WERI-Rb-1 (cell line): ENCODE measurements at regions not wholly inside any gene's neighbourhood (a gene's known extent, or its start where the extent isn't known, plus 50 kb on each side); places are given as distances from the start of the nearest gene placed in this dataset.
A peak's percentile ranks its signal among the peaks of the same experiment; 100 is the strongest.
"Not testable (repeated sequence)": the region's sequence is repeated elsewhere in the genome, so short reads cannot be mapped to it uniquely, and the experiment has no call there.

Source experiments
- DNase-seq: peaks from one replicate; pipeline ENCODE4 v3.0.0-alpha.2; 2020
- H3K27ac ChIP-seq: fragments of 250-450 bp; sonication (Bioruptor Pico); 2 replicates; pipeline ENCODE4 v1.5.1; 2020; ENCODE audit warnings: mild to moderate bottlenecking, moderate library complexity
- H3K27me3 ChIP-seq: fragments of 250-450 bp; sonication (Bioruptor Pico); 2 replicates; pipeline ENCODE4 v1.5.1; 2021; ENCODE audit warnings: mild to moderate bottlenecking, low read depth, moderate library complexity; ENCODE audit not compliant: insufficient read depth, severe bottlenecking
- H3K36me3 ChIP-seq: fragments of 250-450 bp; sonication (Bioruptor Pico); 2 replicates; pipeline ENCODE4 v1.5.1; 2020; ENCODE audit warnings: mild to moderate bottlenecking, moderate library complexity
- H3K4me3 ChIP-seq: 2 replicates; pipeline ENCODE4 v1.5.1; 2011; ENCODE audit warnings: low read depth, mild to moderate bottlenecking, control low read depth, low read length
- H3K9me3 ChIP-seq: fragments of 250-450 bp; sonication (Bioruptor Pico); 2 replicates; pipeline ENCODE4 v1.5.1; 2021; ENCODE audit warnings: mild to moderate bottlenecking, moderate library complexity; ENCODE audit not compliant: severe bottlenecking
- CTCF ChIP-seq: IDR thresholded peaks from 2 replicates; pipeline ENCODE4 v1.5.1; 2011; ENCODE audit warnings: low read depth, mild to moderate bottlenecking, control low read depth, inconsistent platforms, low read length

- TF ChIP-seq CTCF: no peak
- no peak overlapping the region for H3K4me3 ChIP-seq
- DNase-seq: no peak
- H3K36me3 ChIP-seq: no peaks in the 10 kb centered on the region
- no peak overlapping the region for H3K27ac ChIP-seq
- no peaks in the 10 kb centered on the region for H3K9me3 ChIP-seq
- no peaks in the 10 kb centered on the region for H3K27me3 ChIP-seq
Measured at GRCh38 chr4:131316086-131316485, 1833.0 kb upstream of the PCDH10 start.

- no peak for TF ChIP-seq CTCF
- Histone ChIP-seq H3K36me3 (no peaks in the 10 kb centered on the region), H3K27ac (no peak overlapping the region), H3K9me3 (no peaks in the 10 kb centered on the region), H3K27me3 (no peaks in the 10 kb centered on the region), H3K4me3 (no peak overlapping the region)
- DNase-seq: peak; percentile 21
Measured at GRCh38 chr4:131337936-131338335, 1811.2 kb upstream of the PCDH10 start.

- no peaks in the 10 kb centered on the region for H3K27me3 ChIP-seq
- no peak overlapping the region for H3K27ac ChIP-seq
- H3K4me3 ChIP-seq: no peak overlapping the region
- DNase-seq: no peak
- no peaks in the 10 kb centered on the region for H3K9me3 ChIP-seq
- no peak for TF ChIP-seq CTCF
- no peaks in the 10 kb centered on the region for H3K36me3 ChIP-seq
Measured at GRCh38 chr4:131339137-131339536, 1810.0 kb upstream of the PCDH10 start.

- Histone ChIP-seq H3K27me3 (no peaks in the 10 kb centered on the region), H3K4me3 (no peak overlapping the region), H3K27ac (no peak overlapping the region), H3K36me3 (no peaks in the 10 kb centered on the region), H3K9me3 (no peaks in the 10 kb centered on the region)
- DNase-seq: no peak
- TF ChIP-seq CTCF: no peak
Measured at GRCh38 chr4:131344761-131345160, 1804.3 kb upstream of the PCDH10 start.

GRCh38 chr4:131347816-131348215, 1801.3 kb upstream of the PCDH10 start:
- DNase-seq: no peak
- Histone ChIP-seq H3K27ac (no peak overlapping the region), H3K27me3 (no peaks in the 10 kb centered on the region), H3K36me3 (no peaks in the 10 kb centered on the region), H3K9me3 (no peaks in the 10 kb centered on the region), H3K4me3 (no peak overlapping the region)
- TF ChIP-seq CTCF: no peak

- DNase-seq: no peak
- Histone ChIP-seq H3K4me3 (no peak overlapping the region), H3K9me3 (no peaks in the 10 kb centered on the region), H3K27ac (no peak overlapping the region), H3K27me3 (no peaks in the 10 kb centered on the region), H3K36me3 (no peaks in the 10 kb centered on the region)
- TF ChIP-seq CTCF: no peak
Measured at GRCh38 chr4:131348263-131348662, 1800.8 kb upstream of the PCDH10 start.

GRCh38 chr4:131352371-131352770, 1796.7 kb upstream of the PCDH10 start:
- not testable (repeated sequence) for H3K9me3 ChIP-seq, H3K27me3 ChIP-seq, H3K36me3 ChIP-seq, H3K4me3 ChIP-seq, DNase-seq, H3K27ac ChIP-seq
